Glutamatergic neuron (in vitro differentiated cells): ENCODE measurements at regions not wholly inside any gene's neighbourhood (a gene's known extent, or its start where the extent isn't known, plus 50 kb on each side); places are given as distances from the start of the nearest gene placed in this dataset.

ENCODE experiments used
- DNase-seq: peaks from one replicate; pipeline ENCODE4 v3.0.0; 2022
- H3K27ac Mint-ChIP-seq: one replicate; pipeline ENCODE4 v1.8.0; 2020; ENCODE audit warnings: mild to moderate bottlenecking, mixed read lengths, inconsistent platforms; ENCODE audit not compliant: unreplicated experiment
- H3K27me3 Mint-ChIP-seq: one replicate; pipeline ENCODE4 v1.8.0; 2020; ENCODE audit warnings: mild to moderate bottlenecking, moderate library complexity, mixed read lengths, inconsistent platforms; ENCODE audit not compliant: unreplicated experiment
- H3K36me3 Mint-ChIP-seq: one replicate; pipeline ENCODE4 v1.8.0; 2020; ENCODE audit warnings: mild to moderate bottlenecking, mixed read lengths, inconsistent platforms; ENCODE audit not compliant: unreplicated experiment
- H3K4me1 Mint-ChIP-seq: one replicate; pipeline ENCODE4 v1.8.0; 2020; ENCODE audit warnings: mild to moderate bottlenecking, low read depth, mixed read lengths, inconsistent platforms; ENCODE audit not compliant: unreplicated experiment
- H3K4me3 Mint-ChIP-seq: one replicate; pipeline ENCODE4 v1.8.0; 2020; ENCODE audit warnings: mild to moderate bottlenecking, mixed read lengths, inconsistent platforms; ENCODE audit not compliant: unreplicated experiment
- H3K9me3 Mint-ChIP-seq: one replicate; pipeline ENCODE4 v1.8.0; 2020; ENCODE audit warnings: mild to moderate bottlenecking, moderate library complexity, mixed read lengths, inconsistent platforms; ENCODE audit not compliant: unreplicated experiment
- CTCF ChIP-seq: fragments of 200-600 bp; sonication (generic); IDR thresholded peaks from one replicate; pipeline ENCODE4 v1.5.0; 2021; ENCODE audit not compliant: partially characterized antibody, unreplicated experiment

- H3K4me3 Mint-ChIP-seq: no peak overlapping the region
- H3K27me3 Mint-ChIP-seq: no peaks in the 10 kb centered on the region
- no peak for DNase-seq
- no peak overlapping the region for H3K27ac Mint-ChIP-seq
- no peaks in the 10 kb centered on the region for H3K4me1 Mint-ChIP-seq
- H3K36me3 Mint-ChIP-seq: no peaks in the 10 kb centered on the region
- no peaks in the 10 kb centered on the region for H3K9me3 Mint-ChIP-seq
- no peak for TF ChIP-seq CTCF
Observed at GRCh38 chrX:25067271-25068172, 51.8 kb upstream of the ARX start.

GRCh38 chrX:25066131-25066530 lies 50.4 kb upstream of the ARX start:
- DNase-seq: no peak
- no peaks in the 10 kb centered on the region for H3K9me3 Mint-ChIP-seq
- TF ChIP-seq CTCF: no peak

More at GRCh38 chrX:25066131-25066530, 50.4 kb upstream of the ARX start:
- no peaks in the 10 kb centered on the region for H3K27me3 Mint-ChIP-seq
- no peak overlapping the region for H3K27ac Mint-ChIP-seq
- no peaks in the 10 kb centered on the region for H3K4me1 Mint-ChIP-seq
- H3K36me3 Mint-ChIP-seq: no peaks in the 10 kb centered on the region
- no peak overlapping the region for H3K4me3 Mint-ChIP-seq
